Heart left ventricle (tissue), 13 donors: ENCODE measurements at regions not wholly inside any gene's neighbourhood (a gene's known extent, or its start where the extent isn't known, plus 50 kb on each side); places are given as distances from the start of the nearest gene placed in this dataset.

Source experiments
- POLR2A ChIP-seq, 2 donors: fragments of 450-650 bp; IDR thresholded peaks; one replicate each; pipeline ENCODE4 v1.6.1; 2017; ENCODE audit warnings: antibody characterized with exemption in 2 of 2, mild to moderate bottlenecking in 2 of 2, moderate library complexity in 2 of 2
- TF ChIP-seq, protein P1 (sequence below), 12 donors: fragments of 200-600 bp; sonication (generic) in 4 of 12; IDR thresholded peaks; one replicate each; pipeline versions ENCODE4 v1.5.0 to v1.8.0; 2018 to 2022; ENCODE audit warnings: antibody characterized with exemption in 12 of 12, mild to moderate bottlenecking in 5 of 12
- donor health status: ischemic (EF 13 %, LVEDD 7.1; RV severe dilation, severe dysfunction).
- donor health status: DM: no; HTN: yes; CAD: no.
- donor health status: DM: no; HTN: no; CAD: no.
- donor health status: ischemic (EF 25% LVEDD 6.9; RV normal size, moderate dysfunction).
- donor health status: ischemic (EF 25% LVEDD 5.7; RV mildly dilated, moderate dysfunction).
- donor health status: ischemic (EF 35%, LVEDD 5.7; RV mildly dilated, moderate dysfunction).
- donor health status: nonischemic (EF 11% LVEDD 7.7; RV severe dilation, severe dysfunction).
- donor health status: DM: yes; HTN: yes; CAD: no.
- donor health status: PGD.
- donor health status: ischemic (EF 29% LVEDD 5.4; RV normal size, mild dysfunction).
- donor health status: nonischemic (EF 23%, LVEDD 6.1; RV moderate dilation, normal function).

DNA sequence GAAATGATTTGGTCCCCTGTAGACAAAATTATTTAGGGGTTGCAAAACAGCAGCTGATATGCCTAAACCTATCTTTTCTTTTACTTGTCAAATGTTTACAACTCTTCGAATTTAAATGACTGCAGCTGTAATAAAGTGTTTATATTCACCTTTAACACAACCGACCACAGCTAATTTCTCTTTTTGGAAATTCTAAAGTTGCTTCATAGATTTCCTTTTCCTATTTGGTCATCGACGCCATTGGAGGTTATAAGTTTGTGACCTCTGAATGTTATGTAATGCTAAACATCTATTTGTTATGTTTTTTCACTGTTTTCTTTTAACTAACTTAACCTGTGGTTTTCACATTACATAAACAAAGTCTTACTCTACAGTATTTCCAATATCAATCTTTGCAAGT lies 1094.9 kb upstream of the EPHA6 start:
- TF ChIP-seq POLR2A (IDR thresholded peaks at IDR 0.05): no peak
- TF ChIP-seq, protein P1, sequence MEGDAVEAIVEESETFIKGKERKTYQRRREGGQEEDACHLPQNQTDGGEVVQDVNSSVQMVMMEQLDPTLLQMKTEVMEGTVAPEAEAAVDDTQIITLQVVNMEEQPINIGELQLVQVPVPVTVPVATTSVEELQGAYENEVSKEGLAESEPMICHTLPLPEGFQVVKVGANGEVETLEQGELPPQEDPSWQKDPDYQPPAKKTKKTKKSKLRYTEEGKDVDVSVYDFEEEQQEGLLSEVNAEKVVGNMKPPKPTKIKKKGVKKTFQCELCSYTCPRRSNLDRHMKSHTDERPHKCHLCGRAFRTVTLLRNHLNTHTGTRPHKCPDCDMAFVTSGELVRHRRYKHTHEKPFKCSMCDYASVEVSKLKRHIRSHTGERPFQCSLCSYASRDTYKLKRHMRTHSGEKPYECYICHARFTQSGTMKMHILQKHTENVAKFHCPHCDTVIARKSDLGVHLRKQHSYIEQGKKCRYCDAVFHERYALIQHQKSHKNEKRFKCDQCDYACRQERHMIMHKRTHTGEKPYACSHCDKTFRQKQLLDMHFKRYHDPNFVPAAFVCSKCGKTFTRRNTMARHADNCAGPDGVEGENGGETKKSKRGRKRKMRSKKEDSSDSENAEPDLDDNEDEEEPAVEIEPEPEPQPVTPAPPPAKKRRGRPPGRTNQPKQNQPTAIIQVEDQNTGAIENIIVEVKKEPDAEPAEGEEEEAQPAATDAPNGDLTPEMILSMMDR (IDR thresholded peaks at IDR 0.05): no peak
